ENCODE measurements at regions not wholly inside any gene's neighbourhood (a gene's known extent, or its start where the extent isn't known, plus 50 kb on each side); places are given as distances from the start of the nearest gene placed in this dataset.

DNA sequence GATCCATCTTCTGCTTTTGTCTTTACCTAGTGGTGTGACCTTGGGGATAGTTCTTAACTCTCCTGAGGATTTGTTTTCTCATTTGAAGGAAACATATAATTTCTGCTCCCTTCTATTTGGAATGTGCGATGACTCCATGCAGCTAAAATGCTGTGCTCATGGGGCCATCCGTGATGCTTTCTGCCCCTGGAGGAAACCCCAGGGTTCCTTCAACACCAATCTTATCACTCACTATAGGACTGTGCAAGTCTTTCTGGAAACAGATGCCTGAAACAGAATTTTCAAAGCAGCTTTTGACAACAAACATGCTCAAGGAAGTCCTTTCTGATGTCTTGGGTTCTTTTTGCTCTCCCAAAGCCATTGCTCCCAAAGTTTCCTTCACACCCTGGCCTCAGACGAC, 128.8 kb upstream of the GGTLC1 start (continued):
- TF ChIP-seq, protein P1, sequence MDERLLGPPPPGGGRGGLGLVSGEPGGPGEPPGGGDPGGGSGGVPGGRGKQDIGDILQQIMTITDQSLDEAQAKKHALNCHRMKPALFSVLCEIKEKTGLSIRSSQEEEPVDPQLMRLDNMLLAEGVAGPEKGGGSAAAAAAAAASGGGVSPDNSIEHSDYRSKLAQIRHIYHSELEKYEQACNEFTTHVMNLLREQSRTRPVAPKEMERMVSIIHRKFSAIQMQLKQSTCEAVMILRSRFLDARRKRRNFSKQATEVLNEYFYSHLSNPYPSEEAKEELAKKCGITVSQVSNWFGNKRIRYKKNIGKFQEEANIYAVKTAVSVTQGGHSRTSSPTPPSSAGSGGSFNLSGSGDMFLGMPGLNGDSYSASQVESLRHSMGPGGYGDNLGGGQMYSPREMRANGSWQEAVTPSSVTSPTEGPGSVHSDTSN (CRISPR knock-in tag; IDR thresholded peaks at IDR 0.05; ENCODE audit: low read depth) = no peak
- TF ChIP-seq, protein P1 (tag; conservative IDR thresholded peaks at IDR 0.05; ENCODE audit: low read depth) = no peak
- TF ChIP-seq POLR2AphosphoS2 (IDR thresholded peaks at IDR 0.05; ENCODE audit: low read length) (no peak), HLTF (IDR thresholded peaks at IDR 0.05) (no peak)
- TF ChIP-seq, protein P2, sequence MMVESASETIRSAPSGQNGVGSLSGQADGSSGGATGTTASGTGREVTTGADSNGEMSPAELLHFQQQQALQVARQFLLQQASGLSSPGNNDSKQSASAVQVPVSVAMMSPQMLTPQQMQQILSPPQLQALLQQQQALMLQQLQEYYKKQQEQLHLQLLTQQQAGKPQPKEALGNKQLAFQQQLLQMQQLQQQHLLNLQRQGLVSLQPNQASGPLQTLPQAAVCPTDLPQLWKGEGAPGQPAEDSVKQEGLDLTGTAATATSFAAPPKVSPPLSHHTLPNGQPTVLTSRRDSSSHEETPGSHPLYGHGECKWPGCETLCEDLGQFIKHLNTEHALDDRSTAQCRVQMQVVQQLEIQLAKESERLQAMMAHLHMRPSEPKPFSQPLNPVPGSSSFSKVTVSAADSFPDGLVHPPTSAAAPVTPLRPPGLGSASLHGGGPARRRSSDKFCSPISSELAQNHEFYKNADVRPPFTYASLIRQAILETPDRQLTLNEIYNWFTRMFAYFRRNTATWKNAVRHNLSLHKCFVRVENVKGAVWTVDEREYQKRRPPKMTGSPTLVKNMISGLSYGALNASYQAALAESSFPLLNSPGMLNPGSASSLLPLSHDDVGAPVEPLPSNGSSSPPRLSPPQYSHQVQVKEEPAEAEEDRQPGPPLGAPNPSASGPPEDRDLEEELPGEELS (CRISPR knock-in tag; IDR thresholded peaks at IDR 0.05; ENCODE audit: borderline replicate concordance) = no peak

DNA sequence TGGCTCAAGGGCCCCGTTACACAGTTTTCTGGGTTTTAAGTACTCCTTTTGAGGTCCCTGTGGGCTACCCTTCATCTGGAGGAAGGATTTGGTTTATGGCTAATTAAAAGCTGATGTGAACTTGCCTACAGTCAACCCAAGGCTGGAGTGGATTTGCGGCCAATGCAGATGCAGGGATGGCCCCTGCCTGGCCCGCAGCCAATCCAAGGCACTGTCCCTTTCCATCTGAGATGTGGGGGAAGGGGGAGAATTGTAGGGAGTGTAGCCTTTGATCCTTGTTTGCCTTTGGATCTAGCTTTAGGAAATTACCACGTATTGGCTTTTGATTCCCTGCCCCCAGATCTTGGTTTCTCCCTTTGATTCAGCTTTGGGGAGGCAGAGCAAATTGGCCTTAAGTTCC, 128.0 kb upstream of the GGTLC1 start:
- in situ Hi-C loops (cut with MboI) (no loop called here), intact Hi-C loops (cut with micrococcal nuclease) (no loop called here)
- Histone ChIP-seq H2AFZ (ENCODE audit: low read depth, low read length) (no peak overlapping the region), H3K4me3 (no peak overlapping the region), H3K36me3 (ENCODE audit: control insufficient read depth, insufficient read depth, low read length) (no peaks in the 10 kb centered on the region), H3K9me1 (ENCODE audit: control insufficient read depth, insufficient read depth, low read length) (no peaks in the 10 kb centered on the region), H4K20me1 (replicated peaks; ENCODE audit: control insufficient read depth, insufficient read depth, low read length) (no peaks in the 10 kb centered on the region), H3K4me1 (replicated peaks in 1 of 2; ENCODE audit: control insufficient read depth in 2 of 2, insufficient read depth in 2 of 2, low read length in 2 of 2) (no peaks in the 10 kb centered on the region), H3K27me3 (ENCODE audit: control insufficient read depth in 2 of 2, insufficient read depth in 2 of 2, low read length in 2 of 2) (no peaks in the 10 kb centered on the region), H3K9me3 (replicated peaks; ENCODE audit: control insufficient read depth, insufficient read depth, low read depth, low read length) (no peaks in the 10 kb centered on the region), H3K79me2 (ENCODE audit: control insufficient read depth, insufficient read depth, low read length) (no peaks in the 10 kb centered on the region), H3K9ac (ENCODE audit: insufficient read depth in 1 of 2, low read depth in 2 of 2, low read length in 2 of 2) (no peak overlapping the region), H3K27ac (ENCODE audit: extremely low read depth, low read depth, low read length) (no peak overlapping the region), H3K4me2 (ENCODE audit: insufficient read depth, low read length) (no peak overlapping the region)
- DNase-seq (ENCODE audit: extremely low read depth in 1 of 4, low spot score in 3 of 4) = no peak
- ChIA-PET CTCF (ENCODE audit: low intra/inter-chr PET ratio) (no interaction called here), POLR2A (interaction anchor here (0.8 kb wide), 1 partner anchor 834 kb away, joined by 3 read pairs; no protein-coding TSS in a partner anchor)
- no peak for ATAC-seq
- no peak for FAIRE-seq
- WGBS (ENCODE audit: insufficient coverage, low coverage, missing lambda C conversion rate) = 0% methylated on average over 4 of the region's 4 CpGs
- no TSS peak for BruUV-seq (replicated peaks)
- no peak for TF ChIP-seq SLC30A9 (CRISPR knock-in tag; IDR thresholded peaks at IDR 0.05)
- TF ChIP-seq THAP7 (CRISPR knock-in tag; IDR thresholded peaks at IDR 0.05) = no peak
- TF ChIP-seq ZNF408 (CRISPR knock-in tag; IDR thresholded peaks at IDR 0.05; ENCODE audit: low read depth) = no peak
- TF ChIP-seq FOSL1 (tag; conservative IDR thresholded peaks at IDR 0.05) = no peak
- TF ChIP-seq PRMT5 (CRISPR knock-in tag; IDR thresholded peaks at IDR 0.05) = no peak
- no peak for TF ChIP-seq KDM5B (IDR thresholded peaks at IDR 0.05; ENCODE audit: insufficient replicate concordance, low read depth, low read length)
- no peak for TF ChIP-seq KAT2B (IDR thresholded peaks at IDR 0.05; ENCODE audit: low read depth, low read length)
- TF ChIP-seq SRSF7 (optimal IDR thresholded peaks at IDR 0.05; ENCODE audit: low read depth, low read length) = no peak
- TF ChIP-seq, protein P1 (CRISPR knock-in tag; IDR thresholded peaks at IDR 0.05; ENCODE audit: low read depth) = no peak
- TF ChIP-seq, protein P1 (tag; conservative IDR thresholded peaks at IDR 0.05; ENCODE audit: low read depth) = no peak

Data from K562 (cell line).